Ishikawa (cell line): ENCODE measurements at regions not wholly inside any gene's neighbourhood (a gene's known extent, or its start where the extent isn't known, plus 50 kb on each side); places are given as distances from the start of the nearest gene placed in this dataset.

Source experiments
- CEBPB ChIP-seq: IDR thresholded peaks from 2 replicates; pipeline ENCODE4 v1.6.1; 2012
- CREB1 ChIP-seq: IDR thresholded peaks from 2 replicates; pipeline ENCODE4 v1.6.1; 2012; ENCODE audit warnings: low read depth
- EGR1 ChIP-seq: IDR thresholded peaks from 2 replicates; pipeline ENCODE4 v1.6.1; 2012
- EP300 ChIP-seq: IDR thresholded peaks from 2 replicates; pipeline ENCODE4 v1.6.1; 2012; ENCODE audit warnings: borderline replicate concordance
- FOXM1 ChIP-seq: IDR thresholded peaks from 2 replicates; pipeline ENCODE4 v1.6.1; 2012; ENCODE audit warnings: low read depth, borderline replicate concordance
- NFIC ChIP-seq: IDR thresholded peaks from 2 replicates; pipeline ENCODE4 v1.6.1; 2012
- RAD21 ChIP-seq: IDR thresholded peaks from 2 replicates; pipeline ENCODE4 v1.6.1; 2012; ENCODE audit warnings: low read depth
- TAF1 ChIP-seq: IDR thresholded peaks from 2 replicates; pipeline ENCODE4 v1.6.1; 2012; ENCODE audit warnings: low read depth, mild to moderate bottlenecking
- TCF12 ChIP-seq: IDR thresholded peaks from 2 replicates; pipeline ENCODE4 v1.6.1; 2012; ENCODE audit warnings: low read depth
- TEAD4 ChIP-seq: IDR thresholded peaks from 2 replicates; pipeline ENCODE4 v1.6.1; 2012
- USF1 ChIP-seq: IDR thresholded peaks from 2 replicates; pipeline ENCODE4 v1.6.1; 2012
- YY1 ChIP-seq: IDR thresholded peaks from 2 replicates; pipeline ENCODE4 v1.6.1; 2012; ENCODE audit warnings: low read depth
- ZBTB7A ChIP-seq: IDR thresholded peaks from 2 replicates; pipeline ENCODE4 v1.6.1; 2012; ENCODE audit warnings: low read depth
- TF ChIP-seq, protein P1 (sequence below): IDR thresholded peaks from 2 replicates; pipeline ENCODE4 v1.6.1; 2012; ENCODE audit warnings: low read depth, mild to moderate bottlenecking
- TF ChIP-seq, protein P2 (sequence below): IDR thresholded peaks from 2 replicates; pipeline ENCODE4 v1.6.1; 2012

DNA sequence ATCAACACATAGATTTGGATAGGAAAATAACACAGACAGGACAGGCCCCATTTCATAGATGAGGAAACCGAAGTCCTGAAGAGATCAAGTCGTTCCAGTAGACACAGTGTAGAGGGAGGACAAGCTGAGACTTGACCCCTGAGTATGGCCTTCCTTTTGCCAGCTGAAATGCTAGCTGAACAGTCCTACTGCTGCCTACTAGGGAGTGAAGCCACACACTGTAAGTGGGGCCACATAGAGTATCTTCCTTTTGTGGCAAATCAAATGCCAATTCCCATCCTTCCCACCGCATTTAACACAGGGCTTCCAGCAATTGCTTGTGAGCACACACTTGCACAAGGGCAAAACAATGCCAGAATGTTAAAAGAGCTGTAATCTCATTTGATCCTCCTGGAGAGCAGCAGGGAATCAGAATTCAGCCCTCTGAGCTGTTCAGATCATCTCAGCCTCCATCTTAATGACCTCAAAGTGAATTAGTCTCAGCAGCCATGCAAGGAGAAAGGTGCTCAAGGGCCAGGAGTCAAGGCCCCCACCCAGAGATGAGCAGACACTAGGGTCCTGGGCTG is 380.5 kb downstream of the EMP1 start:
- no peak for TF ChIP-seq TAF1
- no peak for TF ChIP-seq CREB1
- no peak for TF ChIP-seq NFIC
- TF ChIP-seq RAD21, result no peak
- no peak for TF ChIP-seq YY1
- TF ChIP-seq EGR1, result no peak
- TF ChIP-seq, protein P1, sequence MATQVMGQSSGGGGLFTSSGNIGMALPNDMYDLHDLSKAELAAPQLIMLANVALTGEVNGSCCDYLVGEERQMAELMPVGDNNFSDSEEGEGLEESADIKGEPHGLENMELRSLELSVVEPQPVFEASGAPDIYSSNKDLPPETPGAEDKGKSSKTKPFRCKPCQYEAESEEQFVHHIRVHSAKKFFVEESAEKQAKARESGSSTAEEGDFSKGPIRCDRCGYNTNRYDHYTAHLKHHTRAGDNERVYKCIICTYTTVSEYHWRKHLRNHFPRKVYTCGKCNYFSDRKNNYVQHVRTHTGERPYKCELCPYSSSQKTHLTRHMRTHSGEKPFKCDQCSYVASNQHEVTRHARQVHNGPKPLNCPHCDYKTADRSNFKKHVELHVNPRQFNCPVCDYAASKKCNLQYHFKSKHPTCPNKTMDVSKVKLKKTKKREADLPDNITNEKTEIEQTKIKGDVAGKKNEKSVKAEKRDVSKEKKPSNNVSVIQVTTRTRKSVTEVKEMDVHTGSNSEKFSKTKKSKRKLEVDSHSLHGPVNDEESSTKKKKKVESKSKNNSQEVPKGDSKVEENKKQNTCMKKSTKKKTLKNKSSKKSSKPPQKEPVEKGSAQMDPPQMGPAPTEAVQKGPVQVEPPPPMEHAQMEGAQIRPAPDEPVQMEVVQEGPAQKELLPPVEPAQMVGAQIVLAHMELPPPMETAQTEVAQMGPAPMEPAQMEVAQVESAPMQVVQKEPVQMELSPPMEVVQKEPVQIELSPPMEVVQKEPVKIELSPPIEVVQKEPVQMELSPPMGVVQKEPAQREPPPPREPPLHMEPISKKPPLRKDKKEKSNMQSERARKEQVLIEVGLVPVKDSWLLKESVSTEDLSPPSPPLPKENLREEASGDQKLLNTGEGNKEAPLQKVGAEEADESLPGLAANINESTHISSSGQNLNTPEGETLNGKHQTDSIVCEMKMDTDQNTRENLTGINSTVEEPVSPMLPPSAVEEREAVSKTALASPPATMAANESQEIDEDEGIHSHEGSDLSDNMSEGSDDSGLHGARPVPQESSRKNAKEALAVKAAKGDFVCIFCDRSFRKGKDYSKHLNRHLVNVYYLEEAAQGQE, result no peak
- no peak for TF ChIP-seq FOXM1
- TF ChIP-seq TCF12, result no peak
- no peak for TF ChIP-seq TEAD4
- TF ChIP-seq, protein P2, sequence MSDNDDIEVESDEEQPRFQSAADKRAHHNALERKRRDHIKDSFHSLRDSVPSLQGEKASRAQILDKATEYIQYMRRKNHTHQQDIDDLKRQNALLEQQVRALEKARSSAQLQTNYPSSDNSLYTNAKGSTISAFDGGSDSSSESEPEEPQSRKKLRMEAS, result no peak
- no peak for TF ChIP-seq USF1
- no peak for TF ChIP-seq EP300
- TF ChIP-seq ZBTB7A, result no peak
- no peak for TF ChIP-seq CEBPB

DNA sequence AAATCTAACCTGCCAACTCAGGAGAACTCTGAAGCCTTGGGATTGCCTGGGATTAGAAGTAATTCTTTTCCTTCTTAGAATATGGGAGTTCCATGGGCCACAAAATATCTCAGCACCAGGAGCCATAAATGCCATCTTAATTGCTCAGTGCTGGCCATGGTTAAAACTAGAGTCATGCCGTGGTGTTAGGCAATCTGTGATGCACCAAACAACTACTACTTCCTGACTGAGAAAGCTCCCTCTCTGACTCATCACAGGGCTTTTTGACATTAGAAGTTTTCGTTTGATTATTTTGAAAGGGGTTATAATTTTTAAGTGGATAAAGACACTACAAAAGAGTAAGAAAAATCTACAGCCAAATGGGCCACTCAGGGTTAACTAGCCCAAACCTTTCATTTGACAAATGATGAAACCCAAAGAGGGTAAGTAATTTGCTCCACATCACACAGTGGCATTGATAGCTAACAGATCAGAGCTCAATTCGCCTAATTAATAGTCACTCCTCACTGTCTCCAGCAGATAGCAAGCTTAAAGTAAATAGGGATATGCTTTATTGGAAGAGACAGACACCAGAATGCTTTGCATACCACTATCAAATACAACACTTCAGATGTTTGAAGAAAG is 377.3 kb downstream of the EMP1 start:
- TF ChIP-seq USF1 (no peak), EGR1 (no peak), TAF1 (no peak), EP300 (no peak), ZBTB7A (no peak), RAD21 (no peak), CEBPB (no peak), CREB1 (no peak), NFIC (no peak), TEAD4 (no peak), TCF12 (no peak), YY1 (no peak)

DNA sequence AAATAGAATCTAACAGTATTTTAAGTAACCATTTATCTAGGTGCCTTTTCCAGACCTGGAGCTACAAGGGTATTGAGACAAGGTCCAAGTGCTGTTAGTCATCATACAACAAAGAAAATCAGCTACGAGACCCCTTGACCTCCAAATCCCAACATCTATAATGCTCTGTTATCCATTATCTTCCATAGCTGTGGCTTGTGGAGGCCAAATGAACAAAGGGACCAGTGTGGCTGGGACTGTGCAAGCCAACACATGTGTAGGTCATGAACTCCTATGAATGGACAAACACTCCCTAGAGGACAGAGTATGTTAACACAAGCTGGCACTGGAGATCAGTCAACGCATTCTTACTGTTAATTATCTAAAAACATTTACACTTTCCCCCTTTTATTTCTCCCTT is 374.5 kb downstream of the EMP1 start:
- no peak for TF ChIP-seq CREB1
- no peak for TF ChIP-seq TCF12
- TF ChIP-seq EP300, result no peak
- TF ChIP-seq TAF1, result no peak
- no peak for TF ChIP-seq TEAD4
- no peak for TF ChIP-seq NFIC
- no peak for TF ChIP-seq EGR1
- no peak for TF ChIP-seq YY1
- TF ChIP-seq, protein P2, result no peak
- no peak for TF ChIP-seq USF1
- no peak for TF ChIP-seq RAD21
- no peak for TF ChIP-seq CEBPB
- TF ChIP-seq, protein P1, result no peak
- TF ChIP-seq ZBTB7A, result no peak
- TF ChIP-seq FOXM1, result no peak

GRCh38 chr12:13570005-13570694 is 373.6 kb downstream of the EMP1 start:
- TF ChIP-seq TEAD4 (peak; percentile 78), CREB1 (no peak), NFIC (peak; percentile 89), CEBPB (peak; percentile 86), EP300 (peak; percentile 49; the same call in 1 of the 2 replicates), TCF12 (no peak)

DNA sequence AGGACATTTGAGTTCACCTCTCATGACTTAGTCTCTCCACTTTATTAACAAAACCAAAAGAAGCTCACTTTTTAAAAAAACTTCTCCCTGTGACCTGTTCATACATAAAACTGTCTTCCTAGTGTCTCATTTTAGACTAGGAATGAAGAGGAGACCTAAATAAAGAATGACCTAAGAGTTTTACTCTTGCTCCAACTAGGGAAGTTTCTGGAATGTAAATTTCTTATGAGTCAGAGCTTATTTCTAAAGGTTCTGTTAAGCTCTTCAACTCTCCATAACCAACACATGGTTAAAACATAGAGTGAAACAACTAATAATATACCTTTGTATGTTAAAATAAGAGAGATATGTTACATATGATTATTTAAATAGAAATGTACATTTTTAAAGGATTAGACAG is 369.8 kb downstream of the EMP1 start:
- TF ChIP-seq RAD21, result no peak
- no peak for TF ChIP-seq TAF1
- no peak for TF ChIP-seq TEAD4
- TF ChIP-seq, protein P1, result no peak
- no peak for TF ChIP-seq FOXM1
- no peak for TF ChIP-seq ZBTB7A
- TF ChIP-seq TCF12, result no peak
- TF ChIP-seq USF1, result no peak
- no peak for TF ChIP-seq CEBPB
- TF ChIP-seq NFIC, result no peak
- TF ChIP-seq, protein P2, result no peak
- no peak for TF ChIP-seq YY1
- no peak for TF ChIP-seq EGR1
- no peak for TF ChIP-seq CREB1
- no peak for TF ChIP-seq EP300
